CD14-positive monocyte (primary cell): ENCODE measurements at regions not wholly inside any gene's neighbourhood (a gene's known extent, or its start where the extent isn't known, plus 50 kb on each side); places are given as distances from the start of the nearest gene placed in this dataset.

Experiments
- DNase-seq, 3 donors: peaks; one replicate each; pipeline ENCODE4 v3.0.0-alpha.2; 2011 to 2022
- H2AFZ ChIP-seq: 2 replicates; pipeline ENCODE4 v1.6.0; 2012; ENCODE audit warnings: mild to moderate bottlenecking, low read depth, low read length, inconsistent platforms; ENCODE audit not compliant: insufficient read depth, poor library complexity, severe bottlenecking
- H3K27ac ChIP-seq, 2 donors: 1 replicate in 1 of 2; 2 replicates in 1 of 2; pipeline ENCODE4 v1.5.1; 2012 to 2013; ENCODE audit warnings: low read length in 2 of 2, control low read depth in 1 of 2, inconsistent platforms in 1 of 2, low read depth in 1 of 2, mild to moderate bottlenecking in 1 of 2
- H3K27me3 ChIP-seq, 2 donors: one replicate each; pipeline versions ENCODE4 v1.6.0 to v1.6.1; 2011 to 2013; ENCODE audit warnings: low read length in 2 of 2; ENCODE audit not compliant: control insufficient read depth in 2 of 2, insufficient read depth in 2 of 2
- H3K36me3 ChIP-seq, 2 donors: replicated peaks in 1 of 2; 1 replicate in 1 of 2; 2 replicates in 1 of 2; pipeline versions ENCODE4 v1.5.1 to v1.6.1; 2012 to 2013; ENCODE audit warnings: low read length in 2 of 2, control low read depth in 1 of 2, inconsistent platforms in 1 of 2, mild to moderate bottlenecking in 1 of 2; ENCODE audit not compliant: insufficient read depth in 2 of 2, control insufficient read depth in 1 of 2
- H3K4me1 ChIP-seq, 2 donors: 1 replicate in 1 of 2; 2 replicates in 1 of 2; pipeline versions ENCODE4 v1.5.1 to v1.6.1; 2012 to 2013; ENCODE audit warnings: low read length in 2 of 2, control low read depth in 1 of 2, inconsistent platforms in 1 of 2, mild to moderate bottlenecking in 1 of 2, moderate library complexity in 1 of 2; ENCODE audit not compliant: insufficient read depth in 2 of 2, control insufficient read depth in 1 of 2
- H3K4me2 ChIP-seq: replicated peaks from 2 replicates; pipeline ENCODE3; 2012; ENCODE audit warnings: low read length, moderate library complexity, mild to moderate bottlenecking; ENCODE audit not compliant: poor library complexity, severe bottlenecking; ENCODE audit errors: extremely low read depth
- H3K4me3 ChIP-seq, 3 experiments: fragments of 200-600 bp in 1 of 3; sonication (generic) in 1 of 3; replicated peaks in 1 of 3; 1 replicate in 2 of 3; 2 replicates in 1 of 3; pipeline ENCODE4 v1.5.1; 2011 to 2013; ENCODE audit warnings: low read length in 3 of 3, mild to moderate bottlenecking in 3 of 3, control low read depth in 2 of 3, low read depth in 2 of 3, inconsistent platforms in 1 of 3, moderate library complexity in 1 of 3
- H3K79me2 ChIP-seq: 2 replicates; pipeline ENCODE4 v1.6.0; 2012; ENCODE audit warnings: mild to moderate bottlenecking, control low read depth, inconsistent platforms, low read length, moderate library complexity; ENCODE audit not compliant: insufficient read depth
- H3K9ac ChIP-seq: 2 replicates; pipeline ENCODE4 v1.6.0; 2017; ENCODE audit warnings: low read length, mild to moderate bottlenecking; ENCODE audit not compliant: insufficient read depth, poor library complexity, severe bottlenecking
- H3K9me3 ChIP-seq, 2 donors: replicated peaks in 1 of 2; 1 replicate in 1 of 2; 2 replicates in 1 of 2; pipeline versions ENCODE4 v1.5.1 to v1.6.1; 2012 to 2013; ENCODE audit warnings: low read length in 2 of 2, control low read depth in 1 of 2; ENCODE audit not compliant: control insufficient read depth in 1 of 2, insufficient read depth in 1 of 2
- H4K20me1 ChIP-seq: 2 replicates; pipeline ENCODE4 v1.6.0; 2012; ENCODE audit warnings: mild to moderate bottlenecking, low read length, control low read depth, moderate library complexity; ENCODE audit not compliant: insufficient read depth
- H3K27ac Mint-ChIP-seq, 7 donors: one replicate each; pipeline ENCODE4 v1.8.0; 2020; ENCODE audit warnings: mild to moderate bottlenecking in 7 of 7, mixed read lengths in 7 of 7, moderate library complexity in 6 of 7, inconsistent platforms in 2 of 7
- H3K27me3 Mint-ChIP-seq, 3 donors: one replicate each; pipeline ENCODE4 v1.8.0; 2021 to 2022; ENCODE audit warnings: low read depth in 3 of 3, mild to moderate bottlenecking in 3 of 3, mixed read lengths in 3 of 3, moderate library complexity in 3 of 3, inconsistent platforms in 1 of 3
- H3K36me3 Mint-ChIP-seq, 2 donors: one replicate each; pipeline ENCODE4 v1.8.0; 2020; ENCODE audit warnings: mixed read lengths in 2 of 2, inconsistent platforms in 1 of 2, mild to moderate bottlenecking in 1 of 2
- H3K4me1 Mint-ChIP-seq: one replicate; pipeline ENCODE4 v1.8.0; 2020; ENCODE audit warnings: mild to moderate bottlenecking, mixed read lengths
- H3K4me3 Mint-ChIP-seq, 2 donors: one replicate each; pipeline ENCODE4 v1.8.0; 2020; ENCODE audit warnings: mild to moderate bottlenecking in 2 of 2, mixed read lengths in 2 of 2, moderate library complexity in 1 of 2
- H3K9me3 Mint-ChIP-seq, 7 donors: one replicate each; pipeline ENCODE4 v1.8.0; 2020 to 2022; ENCODE audit warnings: mixed read lengths in 7 of 7, mild to moderate bottlenecking in 6 of 7, moderate library complexity in 6 of 7, inconsistent platforms in 2 of 7
- WGBS: methylation state at CpG from one replicate; pipeline ENCODE4 v1.1.5; 2013; ENCODE audit warnings: missing lambda C conversion rate; ENCODE audit not compliant: insufficient coverage; 5-methylcytosine and 5-hydroxymethylcytosine counted together
- intact Hi-C, 2 donors: fragments of 100-400 bp; cut with micrococcal nuclease; formaldehyde crosslinking; loops; one replicate each; pipeline versions ENCODE4 v1.15.0 to v1.15.1; 2023
- TF ChIP-seq, protein P1 (sequence below): fragments of 200-600 bp; IDR thresholded peaks from one replicate; pipeline ENCODE4 v1.8.0; 2022; ENCODE audit warnings: antibody characterized with exemption, mild to moderate bottlenecking

- H3K27ac Mint-ChIP-seq: no peak overlapping the region
- intact Hi-C loops: no loop called here
- no peak overlapping the region for H3K27ac ChIP-seq
- H3K9me3 Mint-ChIP-seq: peaks cover 0 to 5% (median 0%) of the 10 kb centered on the region in 7 donors
- H2AFZ ChIP-seq: no peak overlapping the region
- H3K4me1 ChIP-seq: no peaks in the 10 kb centered on the region
- no peak for DNase-seq
- no peaks in the 10 kb centered on the region for H3K9me3 ChIP-seq
- H3K36me3 ChIP-seq: no peaks in the 10 kb centered on the region
- no peak overlapping the region for H3K4me2 ChIP-seq
- no peak overlapping the region for H3K4me3 ChIP-seq
- H3K4me3 Mint-ChIP-seq: no peak overlapping the region
- no CpG with 5 or more reads among the region's 3 CpGs for WGBS
- H3K27me3 ChIP-seq: no peaks in the 10 kb centered on the region
- TF ChIP-seq, protein P1, sequence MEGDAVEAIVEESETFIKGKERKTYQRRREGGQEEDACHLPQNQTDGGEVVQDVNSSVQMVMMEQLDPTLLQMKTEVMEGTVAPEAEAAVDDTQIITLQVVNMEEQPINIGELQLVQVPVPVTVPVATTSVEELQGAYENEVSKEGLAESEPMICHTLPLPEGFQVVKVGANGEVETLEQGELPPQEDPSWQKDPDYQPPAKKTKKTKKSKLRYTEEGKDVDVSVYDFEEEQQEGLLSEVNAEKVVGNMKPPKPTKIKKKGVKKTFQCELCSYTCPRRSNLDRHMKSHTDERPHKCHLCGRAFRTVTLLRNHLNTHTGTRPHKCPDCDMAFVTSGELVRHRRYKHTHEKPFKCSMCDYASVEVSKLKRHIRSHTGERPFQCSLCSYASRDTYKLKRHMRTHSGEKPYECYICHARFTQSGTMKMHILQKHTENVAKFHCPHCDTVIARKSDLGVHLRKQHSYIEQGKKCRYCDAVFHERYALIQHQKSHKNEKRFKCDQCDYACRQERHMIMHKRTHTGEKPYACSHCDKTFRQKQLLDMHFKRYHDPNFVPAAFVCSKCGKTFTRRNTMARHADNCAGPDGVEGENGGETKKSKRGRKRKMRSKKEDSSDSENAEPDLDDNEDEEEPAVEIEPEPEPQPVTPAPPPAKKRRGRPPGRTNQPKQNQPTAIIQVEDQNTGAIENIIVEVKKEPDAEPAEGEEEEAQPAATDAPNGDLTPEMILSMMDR: no peak
- no peak overlapping the region for H3K9ac ChIP-seq
- H3K79me2 ChIP-seq: no peaks in the 10 kb centered on the region
- no peaks in the 10 kb centered on the region for H4K20me1 ChIP-seq
- H3K27me3 Mint-ChIP-seq: peaks cover 0 to 1% (median 0%) of the 10 kb centered on the region in 3 donors
- H3K4me1 Mint-ChIP-seq: no peaks in the 10 kb centered on the region
- H3K36me3 Mint-ChIP-seq: no peaks in the 10 kb centered on the region
Measured at GRCh38 chr3:171535133-171535532, 74.9 kb upstream of the TNIK start.

GRCh38 chr3:171533702-171534101, 73.5 kb upstream of the TNIK start:
- WGBS: no CpG with 5 or more reads among the region's 2 CpGs
- intact Hi-C loops: no loop called here

More at GRCh38 chr3:171533702-171534101, 73.5 kb upstream of the TNIK start:
- H3K4me2 ChIP-seq: no peak overlapping the region
- no peaks in the 10 kb centered on the region for H4K20me1 ChIP-seq
- H3K79me2 ChIP-seq: no peaks in the 10 kb centered on the region
- no peaks in the 10 kb centered on the region for H3K9me3 ChIP-seq
- Mint-ChIP-seq H3K9me3 (peaks cover 0 to 5% (median 0%) of the 10 kb centered on the region in 7 donors), H3K36me3 (no peaks in the 10 kb centered on the region), H3K4me3 (no peak overlapping the region), H3K4me1 (no peaks in the 10 kb centered on the region), H3K27ac (no peak overlapping the region), H3K27me3 (peaks cover 0 to 1% (median 0%) of the 10 kb centered on the region in 3 donors)
- no peak overlapping the region for H3K9ac ChIP-seq
- H2AFZ ChIP-seq: no peak overlapping the region
- no peak for DNase-seq
- no peaks in the 10 kb centered on the region for H3K4me1 ChIP-seq
- H3K36me3 ChIP-seq: no peaks in the 10 kb centered on the region
- no peak overlapping the region for H3K4me3 ChIP-seq
- TF ChIP-seq, protein P1: no peak
- H3K27ac ChIP-seq: no peak overlapping the region
- no peaks in the 10 kb centered on the region for H3K27me3 ChIP-seq
